Thyroid gland (tissue), 4 donors: ENCODE measurements at regions not wholly inside any gene's neighbourhood (a gene's known extent, or its start where the extent isn't known, plus 50 kb on each side); places are given as distances from the start of the nearest gene placed in this dataset.
"Not testable (repeated sequence)": the region's sequence is repeated elsewhere in the genome, so short reads cannot be mapped to it uniquely, and the experiment has no call there.

Experiments used
- DNase-seq, 2 donors: peaks; one replicate each; pipeline ENCODE4 v3.0.0-alpha.2; 2019
- H3K27ac ChIP-seq, 3 donors: fragments of 200-600 bp; sonication (generic); 1 replicate in 2 of 3; 2 replicates in 1 of 3; pipeline ENCODE4 v1.5.1; 2016 to 2019; ENCODE audit warnings: mild to moderate bottlenecking in 1 of 3, moderate library complexity in 1 of 3
- H3K27me3 ChIP-seq: fragments of 200-600 bp; sonication (generic); one replicate; pipeline ENCODE4 v1.5.1; 2019
- H3K36me3 ChIP-seq, 2 donors: fragments of 200-600 bp; sonication (generic); one replicate each; pipeline ENCODE4 v1.5.1; 2016 to 2019
- H3K4me1 ChIP-seq, 2 donors: fragments of 200-600 bp; sonication (generic); one replicate each; pipeline ENCODE4 v1.5.1; 2017 to 2019
- H3K4me3 ChIP-seq, 3 donors: fragments of 200-600 bp; sonication (generic); replicated peaks in 1 of 3; 1 replicate in 2 of 3; 2 replicates in 1 of 3; pipeline ENCODE4 v1.5.1; 2016; ENCODE audit warnings: mild to moderate bottlenecking in 1 of 3
- H3K9me3 ChIP-seq: fragments of 200-600 bp; sonication (generic); one replicate; pipeline ENCODE4 v1.5.1; 2017
- POLR2A ChIP-seq, 2 donors: fragments of 450-650 bp; IDR thresholded peaks; one replicate each; pipeline ENCODE4 v1.6.1; 2017; ENCODE audit warnings: antibody characterized with exemption in 2 of 2, mild to moderate bottlenecking in 2 of 2, moderate library complexity in 1 of 2
- WGBS, 2 donors: methylation state at CpG; one replicate each; pipeline ENCODE4 v1.1.5; 2017; 5-methylcytosine and 5-hydroxymethylcytosine counted together
- intact Hi-C: fragments of 100-400 bp; cut with DNase I; formaldehyde crosslinking; loops from one replicate; pipeline ENCODE4 v1.15.1; 2023
- TF ChIP-seq, protein P1 (sequence below), 6 experiments: fragments of 200-600 bp in 3 of 6; fragments of 450-650 bp in 3 of 6; sonication (generic) in 3 of 6; IDR thresholded peaks; one replicate each; pipeline ENCODE4 v1.5.1; 2016 to 2019; ENCODE audit warnings: antibody characterized with exemption in 6 of 6, mild to moderate bottlenecking in 2 of 6, inconsistent platforms in 1 of 6, moderate library complexity in 1 of 6

DNA sequence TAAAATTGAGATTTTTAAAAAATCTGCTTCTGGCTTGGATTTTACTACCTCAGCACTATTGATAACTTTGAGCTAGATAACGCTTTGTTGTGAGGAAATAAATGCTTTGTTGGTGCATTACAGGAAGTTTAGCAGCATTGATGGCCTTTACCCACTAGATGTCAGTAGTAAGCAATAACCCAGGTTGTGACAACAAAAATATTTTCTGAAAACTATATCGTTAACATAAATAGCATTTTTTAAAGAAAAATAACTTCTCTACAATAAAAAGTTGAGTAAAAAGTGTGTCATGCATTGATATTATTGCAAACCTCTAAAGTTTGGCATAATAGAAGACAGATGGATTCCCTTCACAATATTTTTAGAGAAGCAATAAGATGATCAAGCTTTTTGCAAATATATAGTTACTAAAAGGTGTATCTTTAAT, 1246.5 kb downstream of the UQCRFS1 start:
- H3K36me3 ChIP-seq: no peaks in the 10 kb centered on the region
- H3K4me1 ChIP-seq: no peaks in the 10 kb centered on the region
- no peaks in the 10 kb centered on the region for H3K9me3 ChIP-seq
- H3K27ac ChIP-seq: no peak overlapping the region
- WGBS, 2 donors: 21 to 42% methylated on average over 2 of the region's 2 CpGs
- intact Hi-C loops: loop anchor here (10.0 kb wide), 1 partner anchor 358 kb away; no protein-coding TSS in a partner anchor
- no peak overlapping the region for H3K4me3 ChIP-seq
- no peaks in the 10 kb centered on the region for H3K27me3 ChIP-seq
- DNase-seq: no peak
- TF ChIP-seq POLR2A (IDR thresholded peaks at IDR 0.05): no peak
- TF ChIP-seq, protein P1, sequence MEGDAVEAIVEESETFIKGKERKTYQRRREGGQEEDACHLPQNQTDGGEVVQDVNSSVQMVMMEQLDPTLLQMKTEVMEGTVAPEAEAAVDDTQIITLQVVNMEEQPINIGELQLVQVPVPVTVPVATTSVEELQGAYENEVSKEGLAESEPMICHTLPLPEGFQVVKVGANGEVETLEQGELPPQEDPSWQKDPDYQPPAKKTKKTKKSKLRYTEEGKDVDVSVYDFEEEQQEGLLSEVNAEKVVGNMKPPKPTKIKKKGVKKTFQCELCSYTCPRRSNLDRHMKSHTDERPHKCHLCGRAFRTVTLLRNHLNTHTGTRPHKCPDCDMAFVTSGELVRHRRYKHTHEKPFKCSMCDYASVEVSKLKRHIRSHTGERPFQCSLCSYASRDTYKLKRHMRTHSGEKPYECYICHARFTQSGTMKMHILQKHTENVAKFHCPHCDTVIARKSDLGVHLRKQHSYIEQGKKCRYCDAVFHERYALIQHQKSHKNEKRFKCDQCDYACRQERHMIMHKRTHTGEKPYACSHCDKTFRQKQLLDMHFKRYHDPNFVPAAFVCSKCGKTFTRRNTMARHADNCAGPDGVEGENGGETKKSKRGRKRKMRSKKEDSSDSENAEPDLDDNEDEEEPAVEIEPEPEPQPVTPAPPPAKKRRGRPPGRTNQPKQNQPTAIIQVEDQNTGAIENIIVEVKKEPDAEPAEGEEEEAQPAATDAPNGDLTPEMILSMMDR (IDR thresholded peaks at IDR 0.05): peak in 3 of 6 experiments; percentile 18 to 69 (median 42)

DNA sequence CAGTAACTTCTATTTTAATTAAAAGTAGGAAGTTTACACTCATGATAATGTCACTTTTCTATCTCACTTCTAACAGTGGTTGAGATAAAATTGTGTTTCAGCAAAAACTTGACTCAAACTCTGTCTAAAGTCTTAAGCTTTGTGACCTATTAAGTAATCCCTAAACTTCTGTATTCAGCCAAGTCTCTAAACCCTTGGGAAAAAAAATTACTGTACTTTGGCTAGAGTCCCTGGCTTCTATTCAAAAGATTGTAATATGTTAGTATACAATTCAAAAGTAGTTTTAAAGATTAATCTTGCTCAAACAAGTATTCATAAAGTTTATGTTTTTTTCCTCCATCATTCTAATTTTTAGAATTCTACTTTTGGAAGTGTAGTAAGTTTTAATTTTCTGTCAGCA, 1248.8 kb downstream of the UQCRFS1 start:
- H3K27ac ChIP-seq: no peak overlapping the region
- H3K9me3 ChIP-seq: no peaks in the 10 kb centered on the region
- no peak for DNase-seq
- intact Hi-C loops: loop anchor here (10.0 kb wide), 1 partner anchor 361 kb away; no protein-coding TSS in a partner anchor
- no peaks in the 10 kb centered on the region for H3K27me3 ChIP-seq
- H3K36me3 ChIP-seq: no peaks in the 10 kb centered on the region
- no peaks in the 10 kb centered on the region for H3K4me1 ChIP-seq
- H3K4me3 ChIP-seq: no peak overlapping the region
- TF ChIP-seq POLR2A (IDR thresholded peaks at IDR 0.05): no peak
- TF ChIP-seq, protein P1 (IDR thresholded peaks at IDR 0.05): no peak

DNA sequence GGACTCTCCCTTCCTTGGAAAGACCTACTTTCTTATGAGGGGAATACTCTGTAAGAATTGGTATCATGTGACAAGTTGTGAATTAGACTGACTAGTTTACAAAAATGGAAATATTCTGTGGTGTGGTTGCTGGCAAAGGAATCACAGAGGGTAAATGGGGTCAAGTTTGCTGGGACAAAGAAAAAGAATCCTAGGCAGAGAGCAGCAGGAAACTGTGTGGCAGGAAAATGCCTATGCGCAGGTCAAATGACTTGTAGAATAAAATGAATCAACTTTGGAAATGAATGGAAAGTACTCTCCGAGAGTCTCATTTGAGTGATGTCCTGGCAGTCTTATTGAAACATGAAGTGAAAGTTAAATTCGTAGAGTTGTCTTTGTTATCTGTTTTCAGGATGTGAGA, 1250.7 kb downstream of the UQCRFS1 start:
- DNase-seq: no peak
- TF ChIP-seq, protein P1 (IDR thresholded peaks at IDR 0.05): no peak
- TF ChIP-seq POLR2A (IDR thresholded peaks at IDR 0.05): no peak
- Histone ChIP-seq H3K27me3 (no peaks in the 10 kb centered on the region), H3K9me3 (no peaks in the 10 kb centered on the region), H3K4me1 (no peaks in the 10 kb centered on the region), H3K4me3 (no peak overlapping the region), H3K27ac (no peak overlapping the region), H3K36me3 (no peaks in the 10 kb centered on the region)
- intact Hi-C loops: loop anchor here (10.0 kb wide), 1 partner anchor 363 kb away; no protein-coding TSS in a partner anchor
- WGBS, 2 donors: 52 to 58% methylated on average over 3 of the region's 3 CpGs

DNA sequence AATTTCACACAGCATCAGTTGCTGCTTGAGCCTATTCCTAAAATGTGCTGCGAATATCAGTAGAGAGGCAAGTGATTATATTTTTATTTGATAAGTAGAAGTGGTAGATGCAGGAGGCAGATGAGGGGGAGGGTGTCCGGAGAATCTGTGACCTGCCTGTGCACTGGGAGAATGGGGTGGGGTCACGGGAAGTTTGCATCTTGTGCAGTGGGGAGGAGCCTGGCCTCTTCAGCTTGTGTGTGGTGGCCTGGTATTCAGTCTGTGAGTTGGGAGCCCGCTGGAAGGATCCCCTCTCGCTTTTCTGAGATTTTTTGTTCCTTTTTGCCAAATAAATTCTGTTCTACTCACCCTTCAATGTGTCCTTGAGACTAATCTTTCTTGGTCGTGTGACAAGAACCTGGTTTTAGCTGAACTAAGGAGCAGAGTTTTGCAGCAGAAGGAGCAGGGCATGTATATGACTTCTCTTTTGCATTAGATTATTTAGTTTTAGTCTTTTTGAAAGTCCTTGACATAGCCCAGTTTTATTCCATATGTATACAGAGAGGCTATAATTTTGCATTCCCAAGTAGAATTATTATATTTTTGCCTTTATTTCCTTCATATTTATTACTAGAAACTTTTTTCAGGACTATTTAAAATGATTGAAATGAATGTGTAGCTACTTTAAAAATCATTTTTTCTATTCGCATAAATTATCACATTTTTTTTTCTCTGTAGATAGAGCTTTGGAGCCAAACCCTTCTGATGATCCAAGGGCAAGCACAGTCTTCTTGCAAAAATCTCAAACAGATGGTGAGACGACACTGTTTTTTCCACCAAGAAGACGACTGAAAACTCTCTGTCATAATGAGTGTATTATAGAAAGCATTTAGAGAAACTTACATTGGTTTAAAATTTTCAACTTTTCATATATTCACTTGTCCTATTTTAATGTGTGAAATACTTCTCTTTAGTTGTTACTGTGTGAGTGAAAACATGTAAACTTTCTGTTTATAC, 1257.2 kb downstream of the UQCRFS1 start:
- TF ChIP-seq, protein P1 (IDR thresholded peaks at IDR 0.05): no peak
- TF ChIP-seq POLR2A (IDR thresholded peaks at IDR 0.05): no peak
- Histone ChIP-seq H3K27me3 (no peaks in the 10 kb centered on the region), H3K4me1 (no peaks in the 10 kb centered on the region), H3K4me3 (no peak overlapping the region), H3K9me3 (no peaks in the 10 kb centered on the region), H3K27ac (no peak overlapping the region), H3K36me3 (no peaks in the 10 kb centered on the region)
- no peak for DNase-seq
- intact Hi-C loops: no loop called here
- 59 to 61% methylated on average over 9 of the region's 9 CpGs for WGBS, 2 donors

DNA sequence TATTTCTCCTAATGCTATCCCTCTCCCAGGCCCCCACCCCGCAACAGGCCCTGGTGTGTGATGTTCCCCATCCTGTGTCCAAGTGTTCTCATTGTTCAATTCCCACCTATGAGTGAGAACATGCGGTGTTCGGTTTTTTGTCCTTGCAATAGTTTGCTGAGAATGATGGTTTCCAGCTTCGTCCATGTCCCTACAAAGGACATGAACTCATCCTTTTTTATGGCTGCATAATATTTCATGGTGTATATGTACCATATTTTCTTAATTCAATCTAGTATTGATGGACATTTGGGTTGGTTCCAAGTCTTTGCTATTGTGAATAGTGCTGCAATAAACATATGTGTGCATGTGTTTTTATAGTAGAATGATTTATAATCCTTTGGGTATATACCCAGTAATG, 1270.3 kb downstream of the UQCRFS1 start:
- H3K4me1 ChIP-seq, H3K27ac ChIP-seq, H3K36me3 ChIP-seq, H3K27me3 ChIP-seq, intact Hi-C loops, DNase-seq, H3K9me3 ChIP-seq, H3K4me3 ChIP-seq: not testable (repeated sequence)
- WGBS, 2 donors: 78% methylated on average over 4 of the region's 4 CpGs
